ENCODE measurements at regions not wholly inside any gene's neighbourhood (a gene's known extent, or its start where the extent isn't known, plus 50 kb on each side); places are given as distances from the start of the nearest gene placed in this dataset.

GRCh38 chr3:99175276-99175812 is 273.8 kb upstream of the DCBLD2 start:
- TF ChIP-seq CTCF (IDR thresholded peaks at IDR 0.05): no peak
- Mint-ChIP-seq H3K4me3 (no peak overlapping the region), H3K4me1 (no peaks in the 10 kb centered on the region), H3K27me3 (ENCODE audit: low read depth in 2 of 2) (no peaks in the 10 kb centered on the region), H3K27ac (no peak overlapping the region), H3K9me3 (peaks cover 2 to 5% of the 10 kb centered on the region in 2 donors), H3K36me3 (no peaks in the 10 kb centered on the region)
- no peak for ATAC-seq
- 27% methylated on average over 3 of the region's 4 CpGs for WGBS (ENCODE audit: insufficient coverage)
- Histone ChIP-seq H3K4me3 (ENCODE audit: low read length) (no peak overlapping the region), H3K9me3 (ENCODE audit: control insufficient read depth, insufficient read depth, low read length) (no peaks in the 10 kb centered on the region), H3K27me3 (ENCODE audit: control insufficient read depth, insufficient read depth, low read length) (no peaks in the 10 kb centered on the region), H3K36me3 (ENCODE audit: control insufficient read depth, insufficient read depth, low read length) (no peaks in the 10 kb centered on the region), H3K27ac (ENCODE audit: low read length) (no peak overlapping the region), H3K4me1 (ENCODE audit: control insufficient read depth, insufficient read depth, low read length) (no peaks in the 10 kb centered on the region)
- DNase-seq: no peak
- intact Hi-C loops (cut with micrococcal nuclease): no loop called here

DNA sequence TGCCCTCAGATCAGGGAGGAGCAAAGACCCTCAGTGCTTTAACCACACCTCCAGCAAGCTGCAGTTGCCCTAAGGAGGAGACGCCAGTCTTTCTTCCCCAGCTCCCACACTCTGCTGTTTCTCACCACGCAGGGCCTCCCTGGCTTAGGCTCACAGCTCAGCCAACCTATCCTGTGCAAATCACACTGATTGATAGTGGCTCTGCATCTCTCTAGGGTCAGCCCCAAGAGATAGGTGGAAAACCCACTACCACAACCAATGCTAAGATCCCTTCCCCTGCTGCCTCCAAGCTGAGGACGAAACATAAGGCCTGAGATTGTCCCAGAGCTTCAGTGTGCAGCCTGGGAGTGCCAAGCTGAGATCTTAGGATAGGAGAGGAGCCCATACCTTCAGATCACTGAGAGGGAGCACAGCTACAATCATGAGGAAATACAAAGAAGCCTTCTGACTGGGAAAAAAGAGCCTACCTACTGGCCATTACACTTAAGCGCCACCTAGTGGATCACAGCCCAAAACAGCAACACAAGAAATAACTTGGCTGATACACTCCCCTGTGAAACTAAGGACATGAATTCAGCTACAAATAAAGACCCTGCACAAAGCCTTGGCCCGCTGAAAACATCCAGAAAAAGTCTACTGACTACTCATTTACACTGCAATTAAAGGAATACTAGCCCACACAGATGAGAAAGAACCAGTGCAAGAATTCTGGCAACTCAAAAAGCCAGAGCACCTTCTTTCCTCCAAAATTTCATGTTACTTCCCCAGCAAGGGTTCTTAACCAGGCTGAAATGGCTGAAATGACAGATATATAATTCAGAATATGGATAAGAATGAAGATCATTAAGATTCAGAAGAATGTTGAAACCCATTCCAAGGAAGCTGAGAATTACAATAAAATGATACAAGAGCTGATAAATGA is 271.5 kb upstream of the DCBLD2 start:
- H3K27ac ChIP-seq (ENCODE audit: low read length): no peak overlapping the region
- TF ChIP-seq CTCF (IDR thresholded peaks at IDR 0.05): no peak
- H3K9me3 Mint-ChIP-seq: peaks cover 2 to 4% of the 10 kb centered on the region in 2 donors
- no peaks in the 10 kb centered on the region for H3K27me3 ChIP-seq (ENCODE audit: control insufficient read depth, insufficient read depth, low read length)
- no peaks in the 10 kb centered on the region for H3K4me1 Mint-ChIP-seq
- WGBS (ENCODE audit: insufficient coverage): 53% methylated on average over 5 of the region's 5 CpGs
- no peaks in the 10 kb centered on the region for H3K36me3 ChIP-seq (ENCODE audit: control insufficient read depth, insufficient read depth, low read length)
- H3K4me3 Mint-ChIP-seq: no peak overlapping the region
- H3K27me3 Mint-ChIP-seq (ENCODE audit: low read depth in 2 of 2): no peaks in the 10 kb centered on the region
- no peak overlapping the region for H3K27ac Mint-ChIP-seq
- H3K4me1 ChIP-seq (ENCODE audit: control insufficient read depth, insufficient read depth, low read length): no peaks in the 10 kb centered on the region
- no peaks in the 10 kb centered on the region for H3K9me3 ChIP-seq (ENCODE audit: control insufficient read depth, insufficient read depth, low read length)
- intact Hi-C loops (cut with micrococcal nuclease): loop anchor here (5.0 kb wide), 1 partner anchor 356 kb away; no protein-coding TSS in a partner anchor
- H3K36me3 Mint-ChIP-seq: no peaks in the 10 kb centered on the region
- DNase-seq (peak in 1 of 2 donors; percentile 46), ATAC-seq (no peak)
- H3K4me3 ChIP-seq (ENCODE audit: low read length): no peak overlapping the region

GRCh38 chr3:99171800-99172199 is 270.3 kb upstream of the DCBLD2 start:
- H3K36me3 Mint-ChIP-seq: no peaks in the 10 kb centered on the region
- H3K4me3 ChIP-seq (ENCODE audit: low read length): no peak overlapping the region
- H3K9me3 ChIP-seq (ENCODE audit: control insufficient read depth, insufficient read depth, low read length): no peaks in the 10 kb centered on the region
- H3K27ac ChIP-seq (ENCODE audit: low read length): no peak overlapping the region
- no peak overlapping the region for H3K4me3 Mint-ChIP-seq
- ATAC-seq (no peak), DNase-seq (no peak)
- no peaks in the 10 kb centered on the region for H3K4me1 Mint-ChIP-seq
- 90% methylated on average over 4 of the region's 4 CpGs for WGBS (ENCODE audit: insufficient coverage)
- H3K9me3 Mint-ChIP-seq: peaks cover 2 to 4% of the 10 kb centered on the region in 2 donors
- H3K27ac Mint-ChIP-seq: no peak overlapping the region
- H3K27me3 ChIP-seq (ENCODE audit: control insufficient read depth, insufficient read depth, low read length): no peaks in the 10 kb centered on the region
- intact Hi-C loops (cut with micrococcal nuclease): loop anchor here (5.0 kb wide), 1 partner anchor 354 kb away; no protein-coding TSS in a partner anchor
- no peak for TF ChIP-seq CTCF (IDR thresholded peaks at IDR 0.05)
- no peaks in the 10 kb centered on the region for H3K27me3 Mint-ChIP-seq (ENCODE audit: low read depth in 2 of 2)
- no peaks in the 10 kb centered on the region for H3K4me1 ChIP-seq (ENCODE audit: control insufficient read depth, insufficient read depth, low read length)
- H3K36me3 ChIP-seq (ENCODE audit: control insufficient read depth, insufficient read depth, low read length): no peaks in the 10 kb centered on the region

Data from natural killer cell (primary cell).